ENCODE measurements at regions not wholly inside any gene's neighbourhood (a gene's known extent, or its start where the extent isn't known, plus 50 kb on each side); places are given as distances from the start of the nearest gene placed in this dataset.

DNA sequence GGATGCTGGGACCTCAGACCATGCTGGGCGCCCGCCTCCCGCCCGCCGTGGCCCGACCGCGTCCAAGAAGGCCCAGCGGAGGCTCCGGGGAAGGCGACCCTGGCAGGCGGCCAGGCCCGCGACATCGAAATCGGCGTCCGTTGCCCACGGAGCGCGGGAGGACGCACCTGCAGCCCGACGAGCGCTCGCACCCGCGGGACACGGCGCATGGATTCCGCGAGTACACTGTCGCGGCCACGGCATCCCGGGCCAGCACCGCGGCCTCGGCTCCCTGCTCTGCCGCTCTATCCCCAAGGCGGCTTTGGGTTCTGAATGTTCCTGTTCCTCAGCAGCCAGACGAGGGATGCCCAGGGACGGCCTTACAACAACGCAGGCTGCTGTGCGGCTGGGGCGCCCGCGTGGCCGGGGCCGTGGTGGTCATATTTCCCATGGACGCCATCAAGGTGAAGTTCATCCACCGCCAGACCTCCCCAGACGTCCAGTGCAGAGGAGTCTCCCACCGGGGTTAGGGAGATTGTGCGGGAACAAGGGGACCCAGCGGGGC is 67.5 kb upstream of the ZNF722 start:
- Histone ChIP-seq H4K5ac (ENCODE audit: insufficient read length, low read depth, low read length) (no peak overlapping the region), H2BK5ac (ENCODE audit: insufficient read length, low read length) (no peak overlapping the region), H3K23ac (ENCODE audit: insufficient read length, low read depth, low read length) (no peak overlapping the region), H3K18ac (ENCODE audit: insufficient read length, low read depth, low read length) (no peak overlapping the region), H2AK5ac (ENCODE audit: insufficient read length, low read length) (no peak overlapping the region), H2AFZ (ENCODE audit: low read length) (no peak overlapping the region), H2BK12ac (ENCODE audit: insufficient read length, low read depth, low read length) (no peak overlapping the region), H3K9ac (ENCODE audit: extremely low read depth, insufficient read length, low read length) (no peak overlapping the region), H3K56ac (ENCODE audit: insufficient read length, low read depth, low read length) (no peak overlapping the region), H3K4ac (ENCODE audit: low read depth, low read length) (no peak overlapping the region), H2BK120ac (ENCODE audit: low read depth, low read length, poor library complexity, severe bottlenecking) (no peak overlapping the region), H2BK20ac (ENCODE audit: low read depth, low read length, poor library complexity, severe bottlenecking) (no peak overlapping the region), H3K27me3 (ENCODE audit: insufficient read depth, low read length) (no peaks in the 10 kb centered on the region), H3K14ac (ENCODE audit: insufficient read depth, low read length) (no peak overlapping the region), H3K4me1 (ENCODE audit: insufficient read depth, low read length) (no peaks in the 10 kb centered on the region), H4K91ac (ENCODE audit: insufficient read length, low read depth, low read length) (no peak overlapping the region), H3K9me3 (ENCODE audit: control insufficient read depth, low read depth, low read length) (peaks cover 67% of the 10 kb centered on the region), H3K79me2 (ENCODE audit: insufficient read depth, low read length) (no peaks in the 10 kb centered on the region), H4K20me1 (ENCODE audit: control insufficient read depth, insufficient read depth, insufficient read length) (no peaks in the 10 kb centered on the region), H3K27ac (ENCODE audit: insufficient read length, low read depth, low read length) (no peak overlapping the region), H3T11ph (ENCODE audit: low read length) (no peak overlapping the region), H4K8ac (replicated peaks; ENCODE audit: insufficient read length, low read depth, low read length) (no peak overlapping the region), H3K4me2 (ENCODE audit: insufficient read depth, insufficient read length, low read length) (no peak overlapping the region), H3K79me1 (ENCODE audit: insufficient read depth, low read depth, low read length, poor library complexity, severe bottlenecking) (no peaks in the 10 kb centered on the region), H3K23me2 (ENCODE audit: insufficient read length, low read depth, low read length, poor library complexity, severe bottlenecking) (no peaks in the 10 kb centered on the region), H2BK15ac (ENCODE audit: low read depth, low read length) (no peak overlapping the region)
- Mint-ChIP-seq H3K9me3 (peaks cover 75 to 82% of the 10 kb centered on the region in 2 experiments), H3K4me1 (no peaks in the 10 kb centered on the region), H3K27ac (no peak overlapping the region), H3K27me3 (ENCODE audit: low read depth) (no peaks in the 10 kb centered on the region; the same call in 1 of the 2 replicates), H3K36me3 (ENCODE audit: insufficient read depth in 1 of 3, low read depth in 3 of 3) (peaks cover 3 to 19% (median 6%) of the 10 kb centered on the region in 3 experiments; a peak in 6 of 7 replicates), H3K4me3 (no peak overlapping the region)
- DNase-seq: no peak
- no CpG with 5 or more reads among the region's 56 CpGs for WGBS (ENCODE audit: extremely low coverage, insufficient read length, low lambda C conversion rate)
- TF ChIP-seq, protein P1, sequence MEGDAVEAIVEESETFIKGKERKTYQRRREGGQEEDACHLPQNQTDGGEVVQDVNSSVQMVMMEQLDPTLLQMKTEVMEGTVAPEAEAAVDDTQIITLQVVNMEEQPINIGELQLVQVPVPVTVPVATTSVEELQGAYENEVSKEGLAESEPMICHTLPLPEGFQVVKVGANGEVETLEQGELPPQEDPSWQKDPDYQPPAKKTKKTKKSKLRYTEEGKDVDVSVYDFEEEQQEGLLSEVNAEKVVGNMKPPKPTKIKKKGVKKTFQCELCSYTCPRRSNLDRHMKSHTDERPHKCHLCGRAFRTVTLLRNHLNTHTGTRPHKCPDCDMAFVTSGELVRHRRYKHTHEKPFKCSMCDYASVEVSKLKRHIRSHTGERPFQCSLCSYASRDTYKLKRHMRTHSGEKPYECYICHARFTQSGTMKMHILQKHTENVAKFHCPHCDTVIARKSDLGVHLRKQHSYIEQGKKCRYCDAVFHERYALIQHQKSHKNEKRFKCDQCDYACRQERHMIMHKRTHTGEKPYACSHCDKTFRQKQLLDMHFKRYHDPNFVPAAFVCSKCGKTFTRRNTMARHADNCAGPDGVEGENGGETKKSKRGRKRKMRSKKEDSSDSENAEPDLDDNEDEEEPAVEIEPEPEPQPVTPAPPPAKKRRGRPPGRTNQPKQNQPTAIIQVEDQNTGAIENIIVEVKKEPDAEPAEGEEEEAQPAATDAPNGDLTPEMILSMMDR (conservative IDR thresholded peaks at IDR 0.05): no peak
